ENCODE measurements at regions not wholly inside any gene's neighbourhood (a gene's known extent, or its start where the extent isn't known, plus 50 kb on each side); places are given as distances from the start of the nearest gene placed in this dataset.

GRCh38 chr2:155389224-155389623, 690.7 kb downstream of the KCNJ3 start:
- TF ChIP-seq CREB1 (CRISPR knock-in tag; IDR thresholded peaks at IDR 0.05), result no peak
- TF ChIP-seq ZNF232 (CRISPR knock-in tag; IDR thresholded peaks at IDR 0.05), result no peak
- TF ChIP-seq NFYB (CRISPR knock-in tag; conservative IDR thresholded peaks at IDR 0.05; ENCODE audit: low read depth), result no peak
- no peak for TF ChIP-seq CTCF (IDR thresholded peaks at IDR 0.05)
- TF ChIP-seq MLX (CRISPR knock-in tag; IDR thresholded peaks at IDR 0.05), result no peak
- TF ChIP-seq ATF6 (CRISPR knock-in tag; IDR thresholded peaks at IDR 0.05), result no peak
- TF ChIP-seq ETV6 (CRISPR knock-in tag; IDR thresholded peaks at IDR 0.05), result no peak
- no peak for TF ChIP-seq STAT6 (CRISPR knock-in tag; conservative IDR thresholded peaks at IDR 0.05; ENCODE audit: low read depth)
